ENCODE measurements at regions not wholly inside any gene's neighbourhood (a gene's known extent, or its start where the extent isn't known, plus 50 kb on each side); places are given as distances from the start of the nearest gene placed in this dataset.

GRCh38 chr13:104034891-104035290, 968.7 kb upstream of the SLC10A2 start:
- no peak for TF ChIP-seq REST (IDR thresholded peaks at IDR 0.05; ENCODE audit: unreplicated experiment)
- no peak for TF ChIP-seq CTCF (conservative IDR thresholded peaks at IDR 0.05; ENCODE audit: low read depth in 2 of 2)
- no peak for TF ChIP-seq STAT1 (IDR thresholded peaks at IDR 0.05; ENCODE audit: unreplicated experiment)
- no peak for TF ChIP-seq POLR2AphosphoS5 (IDR thresholded peaks at IDR 0.05; ENCODE audit: low read depth)
- no peak for TF ChIP-seq JUNB (IDR thresholded peaks at IDR 0.05; ENCODE audit: unreplicated experiment)
- TF ChIP-seq CREB1 (CRISPR knock-in tag; IDR thresholded peaks at IDR 0.05; ENCODE audit: low read depth) = no peak
- no peak for TF ChIP-seq EZH2phosphoT487 (IDR thresholded peaks at IDR 0.05; ENCODE audit: unreplicated experiment)
- TF ChIP-seq ZNF331 (CRISPR knock-in tag; IDR thresholded peaks at IDR 0.05; ENCODE audit: low read depth) = no peak
- no peak for TF ChIP-seq EZH2 (IDR thresholded peaks at IDR 0.05; ENCODE audit: low read depth, unreplicated experiment)
- TF ChIP-seq ETS1 (IDR thresholded peaks at IDR 0.05) = no peak
- TF ChIP-seq ZNF114 (CRISPR knock-in tag; IDR thresholded peaks at IDR 0.05) = no peak
- no peak for TF ChIP-seq ZNF462 (CRISPR knock-in tag; IDR thresholded peaks at IDR 0.05)

All from GM23338 (cell line).